Osteoblast (primary cell): ENCODE measurements at regions not wholly inside any gene's neighbourhood (a gene's known extent, or its start where the extent isn't known, plus 50 kb on each side); places are given as distances from the start of the nearest gene placed in this dataset.

Source experiments
- DNase-seq: peaks from one replicate; pipeline ENCODE4 v3.0.0; 2011; ENCODE audit warnings: low spot score, mixed read lengths; ENCODE audit not compliant: insufficient read length; ENCODE audit errors: missing footprints
- H2AFZ ChIP-seq: 2 replicates; pipeline ENCODE4 v1.6.0; 2011; ENCODE audit warnings: mild to moderate bottlenecking, low read length
- H3K27ac ChIP-seq: 2 replicates; pipeline ENCODE4 v1.5.1; 2011; ENCODE audit warnings: mild to moderate bottlenecking, low read depth, low read length, moderate library complexity
- H3K27me3 ChIP-seq: 2 replicates; pipeline ENCODE4 v1.6.0; 2012; ENCODE audit warnings: mild to moderate bottlenecking, control low read depth, inconsistent platforms, low read length, moderate library complexity; ENCODE audit not compliant: insufficient read depth
- H3K36me3 ChIP-seq: 2 replicates; pipeline ENCODE4 v1.5.1; 2011; ENCODE audit warnings: mild to moderate bottlenecking, low read length, control low read depth, moderate library complexity; ENCODE audit not compliant: insufficient read depth
- H3K4me1 ChIP-seq: 2 replicates; pipeline ENCODE4 v1.5.1; 2011; ENCODE audit warnings: mild to moderate bottlenecking, low read length, control low read depth, moderate library complexity; ENCODE audit not compliant: insufficient read depth
- H3K4me2 ChIP-seq: 2 replicates; pipeline ENCODE4 v1.6.0; 2011; ENCODE audit warnings: mild to moderate bottlenecking, low read length; ENCODE audit not compliant: insufficient read depth
- H3K4me3 ChIP-seq: fragments of 200-600 bp; sonication (generic); 3 replicates; pipeline ENCODE4 v1.5.1; 2012; ENCODE audit warnings: mild to moderate bottlenecking, low read length, inconsistent platforms; ENCODE audit not compliant: insufficient read depth
- H3K79me2 ChIP-seq: 2 replicates; pipeline ENCODE4 v1.6.0; 2012; ENCODE audit warnings: mild to moderate bottlenecking, low read length, control low read depth, inconsistent platforms; ENCODE audit not compliant: insufficient read depth
- H3K9me3 ChIP-seq: 2 replicates; pipeline ENCODE4 v1.5.1; 2011; ENCODE audit warnings: low read depth, low read length, control low read depth
- H4K20me1 ChIP-seq: 2 replicates; pipeline ENCODE4 v1.6.0; 2012; ENCODE audit warnings: mild to moderate bottlenecking, low read length, control low read depth; ENCODE audit not compliant: insufficient read depth
- CTCF ChIP-seq: IDR thresholded peaks from 2 replicates; pipeline ENCODE4 v1.5.1; 2011; ENCODE audit warnings: mild to moderate bottlenecking, low read depth, low read length, moderate library complexity; ENCODE audit errors: extremely low read depth

- Histone ChIP-seq H3K36me3 (no peaks in the 10 kb centered on the region), H3K4me2 (no peak overlapping the region), H2AFZ (no peak overlapping the region), H3K9me3 (no peaks in the 10 kb centered on the region), H3K79me2 (no peaks in the 10 kb centered on the region), H3K4me1 (no peaks in the 10 kb centered on the region), H3K27me3 (no peaks in the 10 kb centered on the region), H3K27ac (no peak overlapping the region), H3K4me3 (no peak overlapping the region), H4K20me1 (no peaks in the 10 kb centered on the region)
- no peak for TF ChIP-seq CTCF
- DNase-seq, result no peak
Measured at GRCh38 chr4:138078751-138079520, 163.2 kb downstream of the SLC7A11 start.

GRCh38 chr4:138078253-138078652, 163.9 kb downstream of the SLC7A11 start:
- no peaks in the 10 kb centered on the region for H3K4me1 ChIP-seq
- no peak for TF ChIP-seq CTCF
- H3K27ac ChIP-seq, result no peak overlapping the region
- H3K4me2 ChIP-seq, result no peak overlapping the region
- no peaks in the 10 kb centered on the region for H4K20me1 ChIP-seq
- H3K36me3 ChIP-seq, result no peaks in the 10 kb centered on the region
- no peak overlapping the region for H3K4me3 ChIP-seq
- H3K27me3 ChIP-seq, result no peaks in the 10 kb centered on the region
- no peak for DNase-seq
- no peaks in the 10 kb centered on the region for H3K79me2 ChIP-seq
- H3K9me3 ChIP-seq, result no peaks in the 10 kb centered on the region
- H2AFZ ChIP-seq, result no peak overlapping the region

- TF ChIP-seq CTCF, result no peak
- DNase-seq, result no peak
Measured at GRCh38 chr4:138076561-138076960, 165.6 kb downstream of the SLC7A11 start.

GRCh38 chr4:138070816-138071215, 171.3 kb downstream of the SLC7A11 start:
- H3K4me3 ChIP-seq, result no peak overlapping the region
- no peak for TF ChIP-seq CTCF

More at GRCh38 chr4:138076561-138076960, 165.6 kb downstream of the SLC7A11 start:
- H3K27ac ChIP-seq, result no peak overlapping the region
- H3K4me1 ChIP-seq, result no peaks in the 10 kb centered on the region
- H3K27me3 ChIP-seq, result no peaks in the 10 kb centered on the region
- H3K4me2 ChIP-seq, result no peak overlapping the region
- no peaks in the 10 kb centered on the region for H3K36me3 ChIP-seq
- H3K79me2 ChIP-seq, result no peaks in the 10 kb centered on the region
- H2AFZ ChIP-seq, result no peak overlapping the region
- H3K4me3 ChIP-seq, result no peak overlapping the region
- no peaks in the 10 kb centered on the region for H4K20me1 ChIP-seq
- H3K9me3 ChIP-seq, result no peaks in the 10 kb centered on the region

More at GRCh38 chr4:138070816-138071215, 171.3 kb downstream of the SLC7A11 start:
- Histone ChIP-seq H4K20me1 (no peaks in the 10 kb centered on the region), H3K9me3 (no peaks in the 10 kb centered on the region), H3K4me1 (no peaks in the 10 kb centered on the region), H3K79me2 (no peaks in the 10 kb centered on the region), H2AFZ (no peak overlapping the region), H3K27ac (no peak overlapping the region), H3K4me2 (no peak overlapping the region), H3K27me3 (no peaks in the 10 kb centered on the region), H3K36me3 (no peaks in the 10 kb centered on the region)
- no peak for DNase-seq
